NB4 (cell line): ENCODE measurements at regions not wholly inside any gene's neighbourhood (a gene's known extent, or its start where the extent isn't known, plus 50 kb on each side); places are given as distances from the start of the nearest gene placed in this dataset.

Experiments used
- CTCF ChIP-seq: IDR thresholded peaks from one replicate; pipeline ENCODE4 v1.5.1; 2012; ENCODE audit warnings: low read depth, low read length
- POLR2A ChIP-seq: IDR thresholded peaks from 2 replicates; pipeline ENCODE4 v1.6.1; 2011; ENCODE audit warnings: mild to moderate bottlenecking; ENCODE audit not compliant: insufficient read length; ENCODE audit errors: extremely low read depth

- TF ChIP-seq POLR2A (no peak), CTCF (no peak)
Measured at GRCh38 chr2:128380061-128380889, 61.6 kb upstream of the HS6ST1 start.
